IMR-90 (cell line): ENCODE measurements at regions not wholly inside any gene's neighbourhood (a gene's known extent, or its start where the extent isn't known, plus 50 kb on each side); places are given as distances from the start of the nearest gene placed in this dataset.
A peak's percentile ranks its signal among the peaks of the same experiment; 100 is the strongest.

Experiments
- ATAC-seq: fragments of 200-7000 bp; cut with Tn5 transposase; 2 replicates; pipeline ENCODE4 v1.9.1; 2020; ENCODE audit warnings: low read depth, mild to moderate bottlenecking, moderate library complexity
- BruUV-seq: library from RNA; stranded (reverse); fragments of 400-500 nt; replicated peaks from 2 replicates; lab custom pipeline; 2021; lab: Mats Ljungman, UMichigan
- CTCF ChIA-PET: fragments of 300-600 bp; formaldehyde crosslinking; extraction: SDS; loops from one replicate; lab custom pipeline; 2021; ENCODE audit warnings: antibody characterized with exemption; lab: Yijun Ruan, JAX
- POLR2A ChIA-PET: fragments of 300-600 bp; sonication (Branson Sonifier 250); formaldehyde crosslinking; loops from one replicate; lab custom pipeline; 2022; ENCODE audit warnings: antibody characterized with exemption; ENCODE audit not compliant: unreplicated experiment; lab: Charles Lee
- DNase-seq: peaks from one replicate; pipeline ENCODE4 v3.0.0; 2013
- H2AFZ ChIP-seq: replicated peaks from 2 replicates; pipeline ENCODE3; 2013; ENCODE audit warnings: low read length, mild to moderate bottlenecking; ENCODE audit not compliant: poor library complexity
- H2AK5ac ChIP-seq: 2 replicates; pipeline ENCODE4 v1.6.1; 2013; ENCODE audit warnings: low read depth, low read length, inconsistent platforms
- H2AK9ac ChIP-seq: replicated peaks from 2 replicates; pipeline ENCODE3; 2013; ENCODE audit warnings: mild to moderate bottlenecking, low read depth, low read length, moderate library complexity; ENCODE audit not compliant: poor library complexity
- H2BK120ac ChIP-seq: 2 replicates; pipeline ENCODE4 v1.6.1; 2013; ENCODE audit warnings: low read depth, low read length, inconsistent platforms
- H2BK15ac ChIP-seq: 3 replicates; pipeline ENCODE4 v1.6.1; 2013; ENCODE audit warnings: low read depth, low read length, inconsistent platforms
- H2BK20ac ChIP-seq: 2 replicates; pipeline ENCODE4 v1.6.1; 2013; ENCODE audit warnings: low read depth, mild to moderate bottlenecking, inconsistent platforms, low read length, moderate library complexity
- H2BK5ac ChIP-seq: 2 replicates; pipeline ENCODE4 v1.6.1; 2013; ENCODE audit warnings: mild to moderate bottlenecking, low read depth, low read length, inconsistent platforms; ENCODE audit not compliant: poor library complexity, severe bottlenecking
- H3K14ac ChIP-seq: replicated peaks from 2 replicates; pipeline ENCODE4 v1.6.1; 2013; ENCODE audit warnings: low read depth, low read length, inconsistent platforms
- H3K18ac ChIP-seq: 2 replicates; pipeline ENCODE4 v1.6.1; 2013; ENCODE audit warnings: low read depth, low read length, control low read depth
- H3K23ac ChIP-seq: 2 replicates; pipeline ENCODE4 v1.6.1; 2013; ENCODE audit warnings: low read depth, low read length, inconsistent platforms
- H3K27ac ChIP-seq: 2 replicates; pipeline ENCODE4 v1.5.1; 2013; ENCODE audit warnings: mild to moderate bottlenecking, control low read depth, low read length; ENCODE audit not compliant: insufficient read depth
- H3K27me3 ChIP-seq: 2 replicates; pipeline ENCODE4 v1.6.1; 2013; ENCODE audit warnings: low read length; ENCODE audit not compliant: control insufficient read depth, insufficient read depth
- H3K36me3 ChIP-seq: 2 replicates; pipeline ENCODE4 v1.6.1; 2013; ENCODE audit warnings: low read length, mixed read lengths; ENCODE audit not compliant: control insufficient read depth, insufficient read depth
- H3K4ac ChIP-seq: 2 replicates; pipeline ENCODE4 v1.6.1; 2013; ENCODE audit warnings: low read depth, low read length, inconsistent platforms
- H3K4me1 ChIP-seq: 2 replicates; pipeline ENCODE4 v1.6.1; 2013; ENCODE audit warnings: low read length, mixed read lengths; ENCODE audit not compliant: control insufficient read depth, insufficient read depth
- H3K4me2 ChIP-seq: 2 replicates; pipeline ENCODE4 v1.6.1; 2013; ENCODE audit warnings: low read depth, mild to moderate bottlenecking, control low read depth, low read length, moderate library complexity
- H3K4me3 ChIP-seq: 2 replicates; pipeline ENCODE4 v1.5.1; 2013; ENCODE audit warnings: low read depth, mild to moderate bottlenecking, control low read depth, low read length, moderate library complexity; ENCODE audit not compliant: insufficient read depth
- H3K56ac ChIP-seq: 2 replicates; pipeline ENCODE4 v1.6.1; 2013; ENCODE audit warnings: low read length, inconsistent platforms; ENCODE audit not compliant: insufficient read depth; ENCODE audit errors: extremely low read depth
- H3K79me1 ChIP-seq, 2 experiments: 2 replicates each; pipeline ENCODE4 v1.6.1; 2013; ENCODE audit warnings: low read length in 2 of 2, inconsistent platforms in 1 of 2, low read depth in 1 of 2
- H3K9ac ChIP-seq: 2 replicates; pipeline ENCODE4 v1.6.1; 2013; ENCODE audit warnings: low read depth, low read length, control low read depth
- H3K9me1 ChIP-seq: 2 replicates; pipeline ENCODE4 v1.6.1; 2013; ENCODE audit warnings: low read length, inconsistent platforms; ENCODE audit not compliant: insufficient read depth
- H3K9me3 ChIP-seq: 2 replicates; pipeline ENCODE4 v1.6.1; 2013; ENCODE audit warnings: low read length; ENCODE audit not compliant: control insufficient read depth, insufficient read depth
- H4K20me1 ChIP-seq: 2 replicates; pipeline ENCODE4 v1.6.1; 2013; ENCODE audit warnings: low read length, inconsistent platforms; ENCODE audit not compliant: insufficient read depth
- H4K5ac ChIP-seq: 2 replicates; pipeline ENCODE4 v1.6.1; 2013; ENCODE audit warnings: mild to moderate bottlenecking, low read depth, low read length, control low read depth
- H4K8ac ChIP-seq, 2 experiments: 2 replicates each; pipeline ENCODE4 v1.6.1; 2013; ENCODE audit warnings: low read depth in 2 of 2, low read length in 2 of 2, control low read depth in 1 of 2, inconsistent platforms in 1 of 2
- H4K91ac ChIP-seq: 2 replicates; pipeline ENCODE4 v1.6.1; 2013; ENCODE audit warnings: low read depth, low read length, inconsistent platforms; ENCODE audit not compliant: insufficient read depth
- FOS ChIP-seq: fragments of 150-350 bp; IDR thresholded peaks from 2 replicates; pipeline ENCODE4 v1.6.1; 2016; ENCODE audit warnings: low read depth, low read length
- MAFK ChIP-seq: IDR thresholded peaks from 2 replicates; pipeline ENCODE4 v1.6.1; 2012; ENCODE audit warnings: low read depth, low read length, improper control_type of control experiment
- RFX5 ChIP-seq: IDR thresholded peaks from 2 replicates; pipeline ENCODE4 v1.8.0; 2012; ENCODE audit warnings: low read depth, mild to moderate bottlenecking, low read length, moderate library complexity
- dilution Hi-C: fragments of 300-500 bp; cut with HindIII; formaldehyde crosslinking; loops from one replicate; pipeline ENCODE4 v1.14.3; 2018; ENCODE audit warnings: low sequenced_read_pairs; ENCODE audit not compliant: unreplicated experiment
- in situ Hi-C: fragments of 300-500 bp; cut with MboI; formaldehyde crosslinking; loops from 3 replicates; pipeline ENCODE4 v1.14.3; 2019; ENCODE audit warnings: low sequenced_read_pairs, inconsistent platforms, mixed read lengths
- intact Hi-C: fragments of 100-400 bp; cut with micrococcal nuclease; formaldehyde crosslinking; loops from 2 replicates; pipeline ENCODE4 v1.10.0; 2022
- TF ChIP-seq, protein P1 (sequence below): conservative IDR thresholded peaks from 2 replicates; pipeline ENCODE4 v1.5.1; 2012; ENCODE audit warnings: mild to moderate bottlenecking, low read depth, low read length, improper control_type of control experiment
- TF ChIP-seq, protein P2 (sequence below): fragments of 150-350 bp; IDR thresholded peaks from 2 replicates; pipeline ENCODE4 v1.6.1; 2017; ENCODE audit warnings: mild to moderate bottlenecking, antibody characterized with exemption, low read length, low read depth
- TF ChIP-seq, protein P3 (sequence below): fragments of 150-350 bp; IDR thresholded peaks from 2 replicates; pipeline ENCODE4 v1.6.1; 2016; ENCODE audit warnings: low read depth, mild to moderate bottlenecking, low read length, moderate library complexity, borderline replicate concordance

DNA sequence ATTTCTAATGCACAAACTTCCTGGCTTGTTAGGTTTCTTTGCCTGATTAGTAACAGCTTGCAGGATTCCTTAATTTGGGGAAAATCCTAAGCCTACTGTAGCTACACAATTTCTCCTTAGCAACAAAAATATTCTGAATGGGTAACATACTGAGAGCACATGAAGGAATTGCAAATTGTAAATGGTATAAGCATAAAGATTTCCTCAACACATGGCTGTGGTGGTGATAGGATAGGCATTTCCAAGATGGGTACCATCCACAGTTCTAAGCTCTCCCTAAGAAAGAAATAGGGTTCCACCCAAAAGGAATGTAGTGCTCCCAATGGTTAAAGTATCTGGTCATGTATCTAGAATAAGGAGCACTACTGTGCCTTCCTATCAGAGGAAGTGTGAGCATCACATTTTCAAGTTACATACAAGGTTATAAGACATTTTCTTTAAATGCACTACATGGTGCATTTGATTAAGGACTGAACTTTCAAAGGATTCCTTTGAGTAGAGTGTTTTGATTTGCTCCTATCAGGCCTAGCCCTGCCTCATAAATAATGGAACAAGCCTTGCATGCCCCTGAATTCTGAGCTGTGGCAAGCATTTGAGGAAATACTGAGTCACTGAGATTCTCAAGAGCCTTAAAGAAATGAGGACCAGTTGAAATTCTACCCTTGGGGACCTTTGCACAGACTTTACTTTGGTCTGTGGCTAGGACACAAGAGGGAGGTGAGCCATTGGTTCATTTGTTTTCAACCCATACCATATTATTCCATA is 286.4 kb downstream of the PTBP2 start:
- Histone ChIP-seq H3K18ac (no peak overlapping the region), H4K91ac (no peak overlapping the region), H3K27ac (no peak overlapping the region), H4K20me1 (no peaks in the 10 kb centered on the region), H3K14ac (no peak overlapping the region), H3K9me1 (no peaks in the 10 kb centered on the region), H3K23ac (no peak overlapping the region), H2AK9ac (no peak overlapping the region), H2BK5ac (no peak overlapping the region), H3K36me3 (no peaks in the 10 kb centered on the region), H3K4me2 (no peak overlapping the region), H2BK20ac (no peak overlapping the region), H3K9me3 (no peaks in the 10 kb centered on the region), H3K4me1 (no peaks in the 10 kb centered on the region; the same call in 1 of the 2 replicates), H4K8ac (no peak overlapping the region), H3K4me3 (no peak overlapping the region), H2BK15ac (no peak overlapping the region), H3K9ac (no peak overlapping the region), H2AFZ (no peak overlapping the region), H2BK120ac (no peak overlapping the region), H3K79me1 (no peaks in the 10 kb centered on the region), H3K4ac (no peak overlapping the region), H3K27me3 (no peaks in the 10 kb centered on the region), H4K5ac (no peak overlapping the region), H2AK5ac (no peak overlapping the region), H3K56ac (no peak overlapping the region)
- BruUV-seq = no TSS peak
- ATAC-seq (no peak), DNase-seq (peak; percentile 28)
- dilution Hi-C loops (no loop called here), intact Hi-C loops (no loop called here), in situ Hi-C loops (no loop called here)
- TF ChIP-seq, protein P1, sequence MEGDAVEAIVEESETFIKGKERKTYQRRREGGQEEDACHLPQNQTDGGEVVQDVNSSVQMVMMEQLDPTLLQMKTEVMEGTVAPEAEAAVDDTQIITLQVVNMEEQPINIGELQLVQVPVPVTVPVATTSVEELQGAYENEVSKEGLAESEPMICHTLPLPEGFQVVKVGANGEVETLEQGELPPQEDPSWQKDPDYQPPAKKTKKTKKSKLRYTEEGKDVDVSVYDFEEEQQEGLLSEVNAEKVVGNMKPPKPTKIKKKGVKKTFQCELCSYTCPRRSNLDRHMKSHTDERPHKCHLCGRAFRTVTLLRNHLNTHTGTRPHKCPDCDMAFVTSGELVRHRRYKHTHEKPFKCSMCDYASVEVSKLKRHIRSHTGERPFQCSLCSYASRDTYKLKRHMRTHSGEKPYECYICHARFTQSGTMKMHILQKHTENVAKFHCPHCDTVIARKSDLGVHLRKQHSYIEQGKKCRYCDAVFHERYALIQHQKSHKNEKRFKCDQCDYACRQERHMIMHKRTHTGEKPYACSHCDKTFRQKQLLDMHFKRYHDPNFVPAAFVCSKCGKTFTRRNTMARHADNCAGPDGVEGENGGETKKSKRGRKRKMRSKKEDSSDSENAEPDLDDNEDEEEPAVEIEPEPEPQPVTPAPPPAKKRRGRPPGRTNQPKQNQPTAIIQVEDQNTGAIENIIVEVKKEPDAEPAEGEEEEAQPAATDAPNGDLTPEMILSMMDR = no peak
- no peak for TF ChIP-seq FOS
- TF ChIP-seq MAFK = no peak
- TF ChIP-seq, protein P2, sequence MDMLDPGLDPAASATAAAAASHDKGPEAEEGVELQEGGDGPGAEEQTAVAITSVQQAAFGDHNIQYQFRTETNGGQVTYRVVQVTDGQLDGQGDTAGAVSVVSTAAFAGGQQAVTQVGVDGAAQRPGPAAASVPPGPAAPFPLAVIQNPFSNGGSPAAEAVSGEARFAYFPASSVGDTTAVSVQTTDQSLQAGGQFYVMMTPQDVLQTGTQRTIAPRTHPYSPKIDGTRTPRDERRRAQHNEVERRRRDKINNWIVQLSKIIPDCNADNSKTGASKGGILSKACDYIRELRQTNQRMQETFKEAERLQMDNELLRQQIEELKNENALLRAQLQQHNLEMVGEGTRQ = no peak
- TF ChIP-seq, protein P3, sequence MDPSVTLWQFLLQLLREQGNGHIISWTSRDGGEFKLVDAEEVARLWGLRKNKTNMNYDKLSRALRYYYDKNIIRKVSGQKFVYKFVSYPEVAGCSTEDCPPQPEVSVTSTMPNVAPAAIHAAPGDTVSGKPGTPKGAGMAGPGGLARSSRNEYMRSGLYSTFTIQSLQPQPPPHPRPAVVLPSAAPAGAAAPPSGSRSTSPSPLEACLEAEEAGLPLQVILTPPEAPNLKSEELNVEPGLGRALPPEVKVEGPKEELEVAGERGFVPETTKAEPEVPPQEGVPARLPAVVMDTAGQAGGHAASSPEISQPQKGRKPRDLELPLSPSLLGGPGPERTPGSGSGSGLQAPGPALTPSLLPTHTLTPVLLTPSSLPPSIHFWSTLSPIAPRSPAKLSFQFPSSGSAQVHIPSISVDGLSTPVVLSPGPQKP = no peak
- TF ChIP-seq RFX5 = no peak
- POLR2A ChIA-PET = no interaction called here
- CTCF ChIA-PET = no interaction called here
